Neuronal stem cell (in vitro differentiated cells): ENCODE measurements at regions not wholly inside any gene's neighbourhood (a gene's known extent, or its start where the extent isn't known, plus 50 kb on each side); places are given as distances from the start of the nearest gene placed in this dataset.

ENCODE experiments used
- DNase-seq: peaks from one replicate; pipeline ENCODE4 v3.0.0-alpha.2; 2013; ENCODE audit warnings: low spot score
- H2AFZ ChIP-seq: one replicate; pipeline ENCODE4 v1.6.1; 2013; ENCODE audit warnings: mild to moderate bottlenecking, low read length, inconsistent platforms
- H2AK5ac ChIP-seq: 2 replicates; pipeline ENCODE4 v1.6.1; 2013; ENCODE audit warnings: low read depth, mild to moderate bottlenecking, inconsistent platforms, low read length, moderate library complexity, mixed read lengths
- H2BK120ac ChIP-seq: 2 replicates; pipeline ENCODE4 v1.6.1; 2013; ENCODE audit warnings: low read depth, mild to moderate bottlenecking, inconsistent platforms, low read length, moderate library complexity, mixed read lengths
- H2BK12ac ChIP-seq: one replicate; pipeline ENCODE4 v1.6.1; 2013; ENCODE audit warnings: low read length, inconsistent platforms
- H2BK15ac ChIP-seq: 2 replicates; pipeline ENCODE4 v1.6.1; 2013; ENCODE audit warnings: mild to moderate bottlenecking, low read length, inconsistent platforms, mixed read lengths
- H2BK5ac ChIP-seq: one replicate; pipeline ENCODE4 v1.6.1; 2013; ENCODE audit warnings: inconsistent platforms, mild to moderate bottlenecking, low read length, moderate library complexity
- H3K14ac ChIP-seq: one replicate; pipeline ENCODE4 v1.6.1; 2013; ENCODE audit warnings: low read length, inconsistent platforms
- H3K18ac ChIP-seq: 2 replicates; pipeline ENCODE4 v1.6.1; 2013; ENCODE audit warnings: low read length, inconsistent platforms
- H3K23ac ChIP-seq: 2 replicates; pipeline ENCODE4 v1.6.1; 2013; ENCODE audit warnings: low read depth, mild to moderate bottlenecking, mixed read lengths, low read length, inconsistent platforms; ENCODE audit not compliant: poor library complexity
- H3K27ac ChIP-seq: replicated peaks from 3 replicates; pipeline ENCODE4 v1.5.1; 2013; ENCODE audit warnings: low read length, inconsistent platforms
- H3K27me3 ChIP-seq, 3 experiments: 2 replicates each; pipeline ENCODE4 v1.6.1; 2013; ENCODE audit warnings: low read length in 3 of 3, mild to moderate bottlenecking in 2 of 3, inconsistent platforms in 1 of 3, low read depth in 1 of 3, mixed read lengths in 1 of 3, moderate library complexity in 1 of 3; ENCODE audit not compliant: control insufficient read depth in 3 of 3, insufficient read depth in 3 of 3
- H3K36me3 ChIP-seq, 2 donors: replicated peaks in 1 of 2; 2 replicates each; pipeline ENCODE4 v1.6.1; 2013; ENCODE audit warnings: low read length in 2 of 2; ENCODE audit not compliant: control insufficient read depth in 2 of 2, insufficient read depth in 2 of 2
- H3K4ac ChIP-seq: 2 replicates; pipeline ENCODE4 v1.6.1; 2013; ENCODE audit warnings: inconsistent platforms, mild to moderate bottlenecking, low read length, moderate library complexity
- H3K4me1 ChIP-seq, 2 donors: 1 replicate in 1 of 2; 2 replicates in 1 of 2; pipeline ENCODE4 v1.6.1; 2013; ENCODE audit warnings: low read length in 2 of 2, low read depth in 1 of 2; ENCODE audit not compliant: control insufficient read depth in 2 of 2, insufficient read depth in 1 of 2
- H3K4me2 ChIP-seq: one replicate; pipeline ENCODE4 v1.6.1; 2013; ENCODE audit warnings: mild to moderate bottlenecking, low read length, inconsistent platforms; ENCODE audit not compliant: insufficient read depth, poor library complexity, severe bottlenecking
- H3K4me3 ChIP-seq, 2 donors: 2 replicates each; pipeline ENCODE4 v1.5.1; 2013; ENCODE audit warnings: low read length in 2 of 2, mild to moderate bottlenecking in 2 of 2, inconsistent platforms in 1 of 2, moderate library complexity in 1 of 2
- H3K79me1 ChIP-seq: one replicate; pipeline ENCODE4 v1.6.1; 2013; ENCODE audit warnings: low read depth, mild to moderate bottlenecking, inconsistent platforms, low read length, moderate library complexity
- H3K9ac ChIP-seq: one replicate; pipeline ENCODE4 v1.6.1; 2013; ENCODE audit warnings: mild to moderate bottlenecking, low read depth, low read length, inconsistent platforms; ENCODE audit not compliant: poor library complexity
- H3K9me3 ChIP-seq, 2 donors: replicated peaks in 1 of 2; 2 replicates each; pipeline versions ENCODE3 to v1.6.1; 2013; ENCODE audit warnings: low read length in 2 of 2, mild to moderate bottlenecking in 2 of 2, inconsistent platforms in 1 of 2, low read depth in 1 of 2, mixed read lengths in 1 of 2, moderate library complexity in 1 of 2; ENCODE audit not compliant: control insufficient read depth in 2 of 2, insufficient read depth in 1 of 2
- H4K8ac ChIP-seq: one replicate; pipeline ENCODE4 v1.6.1; 2013; ENCODE audit warnings: low read depth, mild to moderate bottlenecking, inconsistent platforms, low read length, moderate library complexity
- H4K91ac ChIP-seq: one replicate; pipeline ENCODE4 v1.6.1; 2013; ENCODE audit warnings: low read length, low read depth, mild to moderate bottlenecking, inconsistent platforms; ENCODE audit not compliant: poor library complexity
- WGBS, 2 donors: extraction: QIAGEN DNeasy Blood & Tissue Kit; methylation state at CpG; one replicate each; pipeline ENCODE4 v1.1.7; 2013; ENCODE audit warnings: missing lambda C conversion rate in 2 of 2, mixed read lengths in 1 of 2; ENCODE audit not compliant: insufficient read length in 2 of 2, insufficient replicate concordance in 1 of 2; ENCODE audit errors: extremely low coverage in 2 of 2; 5-methylcytosine and 5-hydroxymethylcytosine counted together

GRCh38 chr2:173749315-173749714, 215.9 kb downstream of the SP3 start:
- Histone ChIP-seq H3K36me3 (no peaks in the 10 kb centered on the region), H3K9ac (no peak overlapping the region), H3K9me3 (peaks cover 0 to 3% of the 10 kb centered on the region in 2 donors), H3K18ac (no peak overlapping the region), H4K8ac (no peak overlapping the region), H2BK12ac (no peak overlapping the region), H4K91ac (no peak overlapping the region), H2AFZ (peak overlapping the region; percentile 92), H2BK5ac (no peak overlapping the region), H2AK5ac (no peak overlapping the region), H3K79me1 (no peaks in the 10 kb centered on the region), H3K23ac (no peak overlapping the region), H3K4ac (no peak overlapping the region), H3K14ac (no peak overlapping the region), H3K27me3 (no peaks in the 10 kb centered on the region), H2BK120ac (no peak overlapping the region), H3K4me1 (peaks cover 22% of the 10 kb centered on the region in 2 donors), H3K4me3 (no peak overlapping the region), H2BK15ac (no peak overlapping the region), H3K4me2 (no peak overlapping the region), H3K27ac (no peak overlapping the region)
- WGBS, 2 donors = no CpG with 5 or more reads among the region's 2 CpGs
- DNase-seq = no peak

GRCh38 chr2:173750353-173750801, 214.8 kb downstream of the SP3 start:
- no peak overlapping the region for H4K91ac ChIP-seq
- no peaks in the 10 kb centered on the region for H3K9me3 ChIP-seq
- DNase-seq = peak; percentile 33
- no peak overlapping the region for H2BK5ac ChIP-seq
- H3K4ac ChIP-seq = no peak overlapping the region
- no peak overlapping the region for H2BK15ac ChIP-seq
- H2AFZ ChIP-seq = peak overlapping the region; percentile 92
- no peak overlapping the region for H2BK12ac ChIP-seq
- peak overlapping the region; percentile 72 for H3K27ac ChIP-seq
- no peaks in the 10 kb centered on the region for H3K36me3 ChIP-seq
- no peak overlapping the region for H2BK120ac ChIP-seq
- no peaks in the 10 kb centered on the region for H3K79me1 ChIP-seq
- no peaks in the 10 kb centered on the region for H3K27me3 ChIP-seq
- no peak overlapping the region for H3K23ac ChIP-seq
- WGBS, 2 donors = no CpG with 5 or more reads among the region's 7 CpGs
- H3K4me3 ChIP-seq = no peak overlapping the region
- peak overlapping the region; percentile 18 for H3K4me2 ChIP-seq
- no peak overlapping the region for H3K14ac ChIP-seq
- H4K8ac ChIP-seq = no peak overlapping the region
- no peak overlapping the region for H3K9ac ChIP-seq
- no peak overlapping the region for H2AK5ac ChIP-seq
- peak overlapping the region; percentile 90 for H3K18ac ChIP-seq
- peaks cover 22 to 26% of the 10 kb centered on the region in 2 donors for H3K4me1 ChIP-seq

GRCh38 chr2:173750831-173751230, 214.3 kb downstream of the SP3 start:
- H2AK5ac ChIP-seq = no peak overlapping the region
- no peaks in the 10 kb centered on the region for H3K27me3 ChIP-seq
- no peak for DNase-seq
- no CpG with 5 or more reads among the region's 4 CpGs for WGBS, 2 donors
- no peaks in the 10 kb centered on the region for H3K9me3 ChIP-seq
- H3K4me2 ChIP-seq = no peak overlapping the region
- H4K91ac ChIP-seq = no peak overlapping the region
- no peak overlapping the region for H3K4ac ChIP-seq
- no peak overlapping the region for H2BK15ac ChIP-seq
- peak overlapping the region; percentile 92 for H2AFZ ChIP-seq
- no peak overlapping the region for H2BK120ac ChIP-seq
- H3K79me1 ChIP-seq = no peaks in the 10 kb centered on the region
- peak overlapping the region; percentile 72 for H3K27ac ChIP-seq
- peak overlapping the region; percentile 63 for H3K9ac ChIP-seq
- no peak overlapping the region for H3K23ac ChIP-seq
- H3K14ac ChIP-seq = no peak overlapping the region
- H3K4me1 ChIP-seq = peaks cover 22 to 26% of the 10 kb centered on the region in 2 donors
- no peak overlapping the region for H2BK12ac ChIP-seq
- no peak overlapping the region for H2BK5ac ChIP-seq
- H4K8ac ChIP-seq = peak overlapping the region; percentile 33
- peak overlapping the region; percentile 9 for H3K18ac ChIP-seq
- no peak overlapping the region for H3K4me3 ChIP-seq
- H3K36me3 ChIP-seq = no peaks in the 10 kb centered on the region

GRCh38 chr2:173751245-173751975, 213.8 kb downstream of the SP3 start:
- H2BK12ac ChIP-seq = no peak overlapping the region
- no peak overlapping the region for H4K91ac ChIP-seq
- H2AFZ ChIP-seq = no peak overlapping the region
- H3K4ac ChIP-seq = no peak overlapping the region
- H3K9ac ChIP-seq = no peak overlapping the region
- H2BK15ac ChIP-seq = no peak overlapping the region
- peak overlapping the region; percentile 51 for H3K27ac ChIP-seq
- no peak overlapping the region for H3K4me2 ChIP-seq
- no peak overlapping the region for H3K4me3 ChIP-seq
- no peak overlapping the region for H4K8ac ChIP-seq
- no peak overlapping the region for H2BK5ac ChIP-seq
- H3K14ac ChIP-seq = no peak overlapping the region
- peaks cover 22 to 26% of the 10 kb centered on the region in 2 donors for H3K4me1 ChIP-seq
- no peak overlapping the region for H3K23ac ChIP-seq
- no peak overlapping the region for H2BK120ac ChIP-seq
- WGBS, 2 donors = no CpG with 5 or more reads among the region's 9 CpGs
- no peak overlapping the region for H3K18ac ChIP-seq
- H2AK5ac ChIP-seq = no peak overlapping the region
- no peaks in the 10 kb centered on the region for H3K36me3 ChIP-seq
- H3K79me1 ChIP-seq = no peaks in the 10 kb centered on the region
- no peak for DNase-seq
- H3K9me3 ChIP-seq = no peaks in the 10 kb centered on the region
- no peaks in the 10 kb centered on the region for H3K27me3 ChIP-seq
